WERI-Rb-1 (cell line): ENCODE measurements at regions not wholly inside any gene's neighbourhood (a gene's known extent, or its start where the extent isn't known, plus 50 kb on each side); places are given as distances from the start of the nearest gene placed in this dataset.

Experiments
- DNase-seq: peaks from one replicate; pipeline ENCODE4 v3.0.0-alpha.2; 2020
- H3K27ac ChIP-seq: fragments of 250-450 bp; sonication (Bioruptor Pico); 2 replicates; pipeline ENCODE4 v1.5.1; 2020; ENCODE audit warnings: mild to moderate bottlenecking, moderate library complexity
- H3K27me3 ChIP-seq: fragments of 250-450 bp; sonication (Bioruptor Pico); 2 replicates; pipeline ENCODE4 v1.5.1; 2021; ENCODE audit warnings: mild to moderate bottlenecking, low read depth, moderate library complexity; ENCODE audit not compliant: insufficient read depth, severe bottlenecking
- H3K36me3 ChIP-seq: fragments of 250-450 bp; sonication (Bioruptor Pico); 2 replicates; pipeline ENCODE4 v1.5.1; 2020; ENCODE audit warnings: mild to moderate bottlenecking, moderate library complexity
- H3K4me3 ChIP-seq: 2 replicates; pipeline ENCODE4 v1.5.1; 2011; ENCODE audit warnings: low read depth, mild to moderate bottlenecking, control low read depth, low read length
- H3K9me3 ChIP-seq: fragments of 250-450 bp; sonication (Bioruptor Pico); 2 replicates; pipeline ENCODE4 v1.5.1; 2021; ENCODE audit warnings: mild to moderate bottlenecking, moderate library complexity; ENCODE audit not compliant: severe bottlenecking
- CTCF ChIP-seq: IDR thresholded peaks from 2 replicates; pipeline ENCODE4 v1.5.1; 2011; ENCODE audit warnings: low read depth, mild to moderate bottlenecking, control low read depth, inconsistent platforms, low read length

- Histone ChIP-seq H3K4me3 (no peak overlapping the region), H3K27ac (no peak overlapping the region), H3K9me3 (no peaks in the 10 kb centered on the region), H3K27me3 (no peaks in the 10 kb centered on the region), H3K36me3 (no peaks in the 10 kb centered on the region)
- DNase-seq: no peak
- TF ChIP-seq CTCF: no peak
Observed at GRCh38 chr6:105459864-105460263, 57.0 kb upstream of the PREP start.

- Histone ChIP-seq H3K36me3 (no peaks in the 10 kb centered on the region), H3K27me3 (no peaks in the 10 kb centered on the region), H3K4me3 (no peak overlapping the region), H3K9me3 (no peaks in the 10 kb centered on the region), H3K27ac (no peak overlapping the region)
- TF ChIP-seq CTCF: no peak
- no peak for DNase-seq
Observed at GRCh38 chr6:105459049-105459448, 56.2 kb upstream of the PREP start.

GRCh38 chr6:105458551-105458950 lies 55.7 kb upstream of the PREP start:
- Histone ChIP-seq H3K9me3 (no peaks in the 10 kb centered on the region), H3K36me3 (no peaks in the 10 kb centered on the region), H3K4me3 (no peak overlapping the region), H3K27ac (no peak overlapping the region), H3K27me3 (no peaks in the 10 kb centered on the region)
- no peak for TF ChIP-seq CTCF
- DNase-seq: no peak

GRCh38 chr6:105458084-105458483 lies 55.2 kb upstream of the PREP start:
- no peak overlapping the region for H3K4me3 ChIP-seq
- TF ChIP-seq CTCF: no peak
- no peaks in the 10 kb centered on the region for H3K9me3 ChIP-seq
- H3K27ac ChIP-seq: no peak overlapping the region
- no peaks in the 10 kb centered on the region for H3K36me3 ChIP-seq
- DNase-seq: no peak
- H3K27me3 ChIP-seq: no peaks in the 10 kb centered on the region

GRCh38 chr6:105453968-105454367 lies 51.1 kb upstream of the PREP start:
- no peaks in the 10 kb centered on the region for H3K27me3 ChIP-seq
- H3K27ac ChIP-seq: no peak overlapping the region
- no peak for DNase-seq
- H3K9me3 ChIP-seq: no peaks in the 10 kb centered on the region
- no peak for TF ChIP-seq CTCF
- no peak overlapping the region for H3K4me3 ChIP-seq
- H3K36me3 ChIP-seq: no peaks in the 10 kb centered on the region

- no peak overlapping the region for H3K4me3 ChIP-seq
- no peak overlapping the region for H3K27ac ChIP-seq
- H3K36me3 ChIP-seq: no peaks in the 10 kb centered on the region
- no peak for TF ChIP-seq CTCF
- no peak for DNase-seq
- H3K9me3 ChIP-seq: no peaks in the 10 kb centered on the region
- no peaks in the 10 kb centered on the region for H3K27me3 ChIP-seq
Observed at GRCh38 chr6:105452924-105453756, 50.3 kb upstream of the PREP start.
